Erythroblast (primary cell): ENCODE measurements at regions not wholly inside any gene's neighbourhood (a gene's known extent, or its start where the extent isn't known, plus 50 kb on each side); places are given as distances from the start of the nearest gene placed in this dataset.

Experiments used
- GATA1 ChIP-seq: IDR thresholded peaks from 2 replicates; pipeline ENCODE4 v1.6.1; 2011; ENCODE audit warnings: low read depth, mild to moderate bottlenecking, control low read depth, low read length, moderate library complexity
- POLR2A ChIP-seq: IDR thresholded peaks from 2 replicates; pipeline ENCODE4 v1.6.1; 2011; ENCODE audit warnings: mild to moderate bottlenecking, low read length

GRCh38 chrX:122434942-122435341 is 749.1 kb upstream of the GRIA3 start:
- no peak for TF ChIP-seq POLR2A
- TF ChIP-seq GATA1, result no peak
